A673 (cell line): ENCODE measurements at regions not wholly inside any gene's neighbourhood (a gene's known extent, or its start where the extent isn't known, plus 50 kb on each side); places are given as distances from the start of the nearest gene placed in this dataset.

ENCODE experiments used
- EZH2 ChIP-seq: fragments of 200-600 bp; sonication (generic); IDR thresholded peaks from 2 replicates; pipeline ENCODE4 v1.6.1; 2017; ENCODE audit warnings: borderline replicate concordance, low read depth, mild to moderate bottlenecking, mixed read lengths, antibody characterized with exemption, low read length; ENCODE audit not compliant: poor library complexity, severe bottlenecking
- TF ChIP-seq, protein P1 (sequence below): fragments of 300-800, 200-600 bp; sonication (generic); conservative IDR thresholded peaks from 2 replicates; pipeline ENCODE4 v1.5.1; 2017; ENCODE audit warnings: low read depth, mild to moderate bottlenecking, antibody characterized with exemption, low read length, moderate library complexity, mixed read lengths

DNA sequence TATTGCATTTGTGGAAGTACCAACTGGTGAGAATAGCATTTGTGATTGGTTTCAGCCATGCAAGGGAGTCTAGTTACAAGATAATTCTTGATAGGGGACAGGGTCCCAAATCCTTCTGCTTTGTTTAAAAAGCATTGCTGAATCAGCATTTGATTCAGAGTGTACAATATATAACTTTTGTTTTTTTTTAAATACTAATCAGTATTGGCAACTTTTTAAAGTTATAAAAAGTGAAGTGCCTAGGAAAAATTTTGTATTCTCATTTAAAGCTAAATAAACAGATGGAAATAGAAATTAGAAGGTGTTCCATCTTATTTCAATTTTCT, 75.4 kb upstream of the SLC25A26 start:
- TF ChIP-seq, protein P1, sequence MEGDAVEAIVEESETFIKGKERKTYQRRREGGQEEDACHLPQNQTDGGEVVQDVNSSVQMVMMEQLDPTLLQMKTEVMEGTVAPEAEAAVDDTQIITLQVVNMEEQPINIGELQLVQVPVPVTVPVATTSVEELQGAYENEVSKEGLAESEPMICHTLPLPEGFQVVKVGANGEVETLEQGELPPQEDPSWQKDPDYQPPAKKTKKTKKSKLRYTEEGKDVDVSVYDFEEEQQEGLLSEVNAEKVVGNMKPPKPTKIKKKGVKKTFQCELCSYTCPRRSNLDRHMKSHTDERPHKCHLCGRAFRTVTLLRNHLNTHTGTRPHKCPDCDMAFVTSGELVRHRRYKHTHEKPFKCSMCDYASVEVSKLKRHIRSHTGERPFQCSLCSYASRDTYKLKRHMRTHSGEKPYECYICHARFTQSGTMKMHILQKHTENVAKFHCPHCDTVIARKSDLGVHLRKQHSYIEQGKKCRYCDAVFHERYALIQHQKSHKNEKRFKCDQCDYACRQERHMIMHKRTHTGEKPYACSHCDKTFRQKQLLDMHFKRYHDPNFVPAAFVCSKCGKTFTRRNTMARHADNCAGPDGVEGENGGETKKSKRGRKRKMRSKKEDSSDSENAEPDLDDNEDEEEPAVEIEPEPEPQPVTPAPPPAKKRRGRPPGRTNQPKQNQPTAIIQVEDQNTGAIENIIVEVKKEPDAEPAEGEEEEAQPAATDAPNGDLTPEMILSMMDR, result no peak
- TF ChIP-seq EZH2, result no peak
